ENCODE measurements at regions not wholly inside any gene's neighbourhood (a gene's known extent, or its start where the extent isn't known, plus 50 kb on each side); places are given as distances from the start of the nearest gene placed in this dataset.

DNA sequence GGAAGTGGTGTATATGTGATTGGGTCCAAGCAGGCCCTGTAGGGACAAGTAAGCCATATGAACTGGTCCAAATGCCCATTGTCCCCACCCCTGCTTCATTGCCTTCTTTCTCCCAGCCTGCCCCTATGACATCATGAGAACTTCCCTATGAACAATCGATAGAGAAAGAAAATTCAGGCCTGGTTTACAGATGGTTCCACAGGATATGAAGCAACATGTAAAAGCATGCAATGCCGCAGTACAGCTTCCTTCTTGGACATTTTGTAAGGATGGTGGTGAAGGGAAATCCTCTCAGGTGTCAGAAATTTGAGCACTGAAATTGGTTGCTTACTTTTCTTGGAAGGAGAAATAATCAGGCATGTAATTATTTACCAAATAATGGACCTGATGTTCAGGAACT lies 581.7 kb downstream of the MRPL39 start:
- no peak for DNase-seq (ENCODE audit: low read depth in 2 of 2)

DNA sequence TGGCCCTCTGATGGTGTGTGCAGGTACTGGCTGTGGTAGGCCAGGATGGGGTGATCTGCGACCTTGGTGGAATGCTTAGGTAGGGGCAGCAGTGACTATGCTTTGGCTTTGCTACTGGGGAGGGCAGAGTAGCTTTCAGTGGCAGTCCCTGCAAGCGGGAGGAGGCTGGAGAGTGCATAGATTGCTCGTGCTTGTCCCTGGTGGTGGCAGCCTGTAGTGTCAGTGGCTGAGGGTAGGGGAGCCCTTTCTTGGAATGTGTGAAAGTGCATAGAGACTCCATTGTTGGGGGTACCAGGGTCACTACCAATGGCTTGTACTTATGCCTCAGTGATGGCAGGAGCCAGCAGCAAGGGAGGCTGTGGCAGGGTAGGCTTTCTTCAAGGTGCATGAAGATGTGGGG lies 582.6 kb downstream of the MRPL39 start:
- no peak for DNase-seq (ENCODE audit: low read depth in 2 of 2)

DNA sequence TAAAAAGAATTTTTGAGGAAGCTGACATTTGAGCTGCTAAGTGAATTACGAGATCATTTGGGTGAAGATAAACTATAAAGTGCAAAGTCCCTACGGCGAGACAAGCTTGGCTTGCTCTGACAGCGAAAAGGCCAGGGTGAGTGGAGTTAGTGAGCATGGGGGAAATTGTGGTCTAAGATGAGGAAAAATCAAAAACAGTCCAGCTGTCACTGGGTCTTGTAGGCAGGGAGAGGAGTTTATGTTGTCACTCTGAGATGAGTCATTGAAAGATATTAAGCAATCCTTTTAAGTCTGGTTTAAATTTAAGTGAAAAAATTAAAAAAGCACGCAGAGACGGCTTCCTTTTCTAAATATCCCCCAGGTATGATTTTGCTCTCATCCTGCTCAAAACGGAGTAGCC lies 601.9 kb downstream of the MRPL39 start:
- no peak for DNase-seq (ENCODE audit: low read depth in 2 of 2)

DNA sequence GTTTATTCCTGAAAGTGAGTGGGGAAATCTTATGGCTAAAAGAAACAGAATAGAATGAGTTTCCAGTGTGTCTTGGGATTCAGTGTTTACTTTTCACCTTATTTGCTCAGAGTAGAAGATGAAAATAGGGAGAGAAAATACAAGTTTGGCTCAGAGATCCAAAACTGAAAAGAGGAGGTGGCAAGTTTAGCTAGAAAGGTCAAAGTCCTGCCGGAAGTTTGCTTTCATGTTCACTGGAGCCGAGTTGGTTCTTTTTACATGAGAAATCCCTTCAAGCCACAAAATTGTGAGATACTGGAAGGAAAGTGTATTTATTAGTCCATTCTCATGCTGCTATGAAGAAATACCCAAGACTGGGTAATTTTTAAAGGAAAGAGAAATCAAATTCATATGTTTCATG lies 604.6 kb downstream of the MRPL39 start:
- DNase-seq (ENCODE audit: low read depth in 2 of 2), result no peak

DNA sequence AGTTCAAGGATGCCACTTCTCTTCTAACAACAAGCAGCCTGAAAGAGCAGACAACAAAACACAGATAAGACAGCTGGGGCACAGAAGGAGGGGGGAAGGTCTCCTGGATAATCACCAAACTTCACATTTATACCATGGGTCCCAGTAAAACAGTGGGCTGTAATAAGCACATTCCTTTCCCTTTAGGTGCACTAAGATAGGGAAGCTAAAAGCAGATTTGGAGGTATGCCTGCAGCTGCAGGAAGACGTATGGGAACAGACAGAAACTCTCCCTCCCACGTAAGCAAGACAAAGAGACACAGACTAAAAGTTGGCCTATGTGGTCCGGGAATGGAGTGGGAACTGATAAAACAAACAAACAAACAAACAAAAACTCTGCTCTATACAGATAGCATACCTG lies 612.1 kb downstream of the MRPL39 start:
- no peak for DNase-seq (ENCODE audit: low read depth in 2 of 2)

DNA sequence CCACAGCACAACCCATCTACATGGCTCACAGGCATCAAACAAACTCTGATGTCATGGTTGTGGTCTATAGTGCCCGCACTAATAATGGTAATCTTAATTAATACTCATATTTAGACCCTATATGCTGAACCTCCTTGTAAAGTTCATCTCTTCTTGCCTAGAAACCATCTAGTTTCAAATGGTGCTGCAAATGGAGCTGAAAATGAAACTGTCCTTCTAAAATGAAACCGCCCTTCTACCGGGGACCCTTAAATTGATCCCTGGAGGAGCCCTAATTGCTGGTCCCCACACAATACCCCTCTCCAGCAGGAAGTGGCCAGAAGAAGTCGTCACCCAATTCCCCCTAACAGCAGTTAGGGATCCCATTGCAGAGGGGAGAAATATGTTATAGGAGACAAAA lies 612.6 kb downstream of the MRPL39 start:
- no peak for DNase-seq (ENCODE audit: low read depth in 2 of 2)

DNA sequence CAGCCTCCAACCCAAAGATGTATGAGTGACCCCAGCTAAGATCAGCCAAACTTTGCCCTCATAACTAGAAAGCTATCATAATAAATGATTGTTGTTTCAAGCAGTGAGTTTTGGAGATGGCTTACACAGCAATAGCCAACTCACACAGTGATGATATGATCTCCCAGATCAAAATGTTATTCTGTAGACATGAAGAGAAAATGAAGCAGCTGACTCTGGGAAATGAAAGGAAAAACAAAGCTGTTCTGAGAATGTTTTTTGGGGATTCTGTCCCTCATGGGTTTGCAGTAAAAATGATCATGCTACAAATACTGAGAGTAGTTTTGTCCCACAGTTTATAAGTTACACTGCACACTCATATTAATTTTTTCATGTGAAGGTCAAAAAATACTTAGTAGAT lies 617.8 kb downstream of the MRPL39 start:
- no peak for DNase-seq (ENCODE audit: low read depth in 2 of 2)

DNA sequence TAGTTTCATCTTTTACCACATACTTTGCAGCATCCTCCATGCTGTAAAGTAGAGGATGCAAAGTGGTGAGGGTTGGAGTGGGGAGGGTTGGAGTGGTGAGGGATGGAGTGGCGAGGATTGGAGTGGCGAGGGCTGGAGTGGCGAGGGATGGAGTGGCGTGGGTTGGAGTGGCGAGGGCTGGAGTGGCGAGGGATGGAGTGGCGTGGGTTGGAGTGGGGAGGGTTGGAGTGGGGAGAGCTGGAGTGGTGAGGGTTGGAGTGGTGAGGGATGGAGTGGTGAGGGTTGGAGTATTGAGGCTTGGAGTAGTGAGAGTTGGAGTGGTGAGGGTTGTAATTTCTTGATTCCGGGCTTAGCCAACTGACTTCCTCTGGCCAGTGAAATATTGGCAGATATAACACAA lies 618.3 kb downstream of the MRPL39 start:
- no peak for DNase-seq (ENCODE audit: low read depth in 2 of 2)

DNA sequence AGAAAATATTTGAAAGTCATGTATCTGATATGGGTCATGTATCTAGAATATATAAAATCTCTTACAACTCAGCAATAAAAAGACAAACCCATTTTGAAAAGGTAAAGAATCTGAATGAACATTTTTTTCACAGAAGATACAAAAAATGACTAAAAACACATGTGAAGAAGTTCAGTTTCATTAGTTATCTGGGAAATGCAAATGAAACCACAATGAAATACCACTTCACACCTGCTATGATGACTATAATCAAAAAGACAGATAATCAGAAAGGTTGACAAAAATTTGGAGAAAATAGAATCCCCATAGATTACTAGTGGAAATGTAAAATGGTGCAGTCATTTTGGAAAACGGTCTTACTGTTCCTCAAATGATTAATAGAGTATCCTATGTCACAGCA lies 631.0 kb downstream of the MRPL39 start:
- no peak for DNase-seq (ENCODE audit: low read depth in 2 of 2)

DNA sequence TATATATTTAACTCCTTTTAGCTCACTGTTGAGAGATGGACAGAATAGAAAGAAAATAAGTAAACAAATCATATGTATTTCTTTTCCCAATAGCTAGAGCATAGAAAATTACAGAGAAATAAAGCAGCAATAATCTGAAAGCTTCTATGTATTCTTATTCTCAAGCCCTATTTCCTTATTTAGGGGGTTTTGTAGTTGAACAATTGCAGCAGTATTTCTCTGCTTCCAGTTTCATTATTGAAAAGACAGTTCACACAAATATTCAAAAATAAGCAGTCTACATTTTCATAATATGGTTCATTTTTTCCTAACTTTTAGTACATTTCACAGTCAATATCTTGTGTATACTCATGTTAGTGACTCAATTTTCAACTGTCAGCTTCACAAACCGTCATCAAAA lies 638.2 kb downstream of the MRPL39 start:
- no peak for DNase-seq (ENCODE audit: low read depth in 2 of 2)

DNA sequence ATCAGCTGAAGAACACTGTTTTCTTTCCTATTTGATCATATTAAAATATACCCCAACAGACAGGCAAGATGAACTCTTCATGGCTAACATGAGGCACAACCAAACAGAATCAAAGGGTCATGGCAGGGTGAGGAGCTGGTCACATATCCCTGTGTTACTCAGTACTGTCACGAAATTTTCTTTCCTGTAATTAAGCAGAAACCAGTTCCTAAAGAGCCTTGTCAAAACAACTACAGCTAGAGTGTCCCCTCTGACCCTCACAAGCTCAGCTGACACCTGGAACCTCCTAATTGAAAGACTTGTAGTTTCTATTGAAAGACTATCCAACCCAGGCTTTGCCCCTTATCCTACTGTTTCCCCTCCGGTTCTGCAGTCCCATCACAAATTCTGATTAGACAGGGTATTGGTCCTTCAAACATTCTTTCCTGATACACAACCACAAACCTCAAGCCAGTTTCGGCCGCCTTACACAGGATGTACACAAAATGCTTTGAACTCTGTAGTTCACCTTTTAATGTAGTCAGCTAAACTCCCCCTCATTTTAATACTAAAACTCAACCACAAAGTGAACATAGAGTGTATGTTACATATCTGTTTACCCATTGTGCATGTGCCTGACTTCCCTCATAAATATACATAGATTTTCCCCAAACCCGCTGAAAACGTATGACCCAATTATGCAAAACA lies 651.9 kb downstream of the MRPL39 start:
- no peak for DNase-seq (ENCODE audit: low read depth in 2 of 2)

DNA sequence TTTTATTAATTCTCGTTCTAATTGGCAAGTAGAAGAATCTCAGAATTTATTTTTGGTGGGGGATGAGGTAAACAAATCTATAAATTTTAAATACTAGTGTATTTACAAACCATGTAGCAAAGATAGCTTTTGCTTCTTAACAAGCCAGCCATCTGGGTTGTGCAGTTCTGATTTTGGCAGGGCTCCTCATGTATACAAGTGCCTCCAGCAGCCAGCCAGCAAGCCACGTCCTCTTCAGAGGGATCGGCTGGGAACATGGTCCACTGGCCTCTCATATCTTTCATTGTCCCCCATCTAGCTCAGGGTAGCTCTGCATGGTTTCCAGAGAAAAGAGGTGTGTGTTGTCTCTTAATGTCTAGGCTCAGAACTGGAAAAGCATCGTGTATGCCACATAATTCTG lies 659.1 kb downstream of the MRPL39 start:
- no peak for DNase-seq (ENCODE audit: low read depth in 2 of 2)

DNA sequence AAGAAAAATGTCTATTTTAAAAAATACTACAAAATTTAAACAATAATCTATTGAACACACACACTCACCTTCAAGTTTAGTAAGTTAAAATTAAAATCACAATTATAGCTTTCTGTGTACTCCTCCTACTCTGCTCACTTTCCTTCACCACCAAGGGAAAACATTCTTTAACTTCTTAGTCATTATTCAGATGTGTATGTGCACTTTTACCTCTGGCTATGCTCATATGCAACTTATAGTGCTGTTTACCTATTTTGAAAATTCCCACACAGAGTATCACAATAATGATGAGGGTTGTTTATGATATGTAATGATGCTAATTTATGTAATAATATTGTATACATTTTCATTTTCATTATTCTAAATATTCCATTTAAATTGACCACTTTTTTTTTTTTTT lies 661.4 kb downstream of the MRPL39 start:
- DNase-seq (ENCODE audit: low read depth in 2 of 2), result no peak

DNA sequence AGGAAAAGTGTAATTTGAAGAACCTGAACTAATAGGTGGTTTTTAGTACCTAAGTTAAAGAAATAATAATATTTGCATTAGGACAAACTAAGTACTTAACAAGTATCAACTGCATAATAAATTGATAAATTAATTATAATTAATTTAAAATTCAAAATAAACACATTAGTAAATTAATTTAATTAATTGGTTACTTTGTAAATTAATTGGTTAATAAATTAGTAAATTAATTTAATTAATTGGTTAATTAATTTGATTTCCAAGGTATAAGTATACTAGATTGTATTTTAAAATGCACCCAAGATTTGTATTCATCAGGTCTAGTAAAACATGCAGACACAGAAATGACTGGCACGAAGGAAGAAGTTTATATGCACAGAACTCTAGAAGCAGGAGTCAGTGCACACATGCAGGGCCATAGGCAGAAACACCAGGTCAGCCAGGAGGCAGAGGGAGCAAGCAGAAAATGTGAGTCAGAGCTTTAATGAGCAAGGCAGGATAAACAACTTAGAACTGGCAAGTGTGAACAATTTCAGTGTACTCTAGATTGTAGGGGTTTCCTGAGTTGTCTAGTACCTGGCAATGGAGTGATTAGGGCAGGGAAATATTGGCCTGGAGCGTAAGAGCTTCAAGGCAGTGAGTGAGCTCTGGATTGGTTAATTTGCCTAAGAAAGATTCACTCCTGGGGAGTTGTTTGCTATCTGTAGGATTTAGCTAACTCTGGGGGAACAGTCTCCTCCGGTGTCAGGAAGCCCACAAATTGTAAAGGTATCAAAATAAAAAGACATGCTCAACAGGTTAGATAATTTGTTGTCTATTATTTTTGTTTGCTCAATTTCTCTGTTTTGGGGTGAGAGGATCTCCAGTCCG lies 665.7 kb downstream of the MRPL39 start:
- no peak for DNase-seq (ENCODE audit: low read depth in 2 of 2)

DNA sequence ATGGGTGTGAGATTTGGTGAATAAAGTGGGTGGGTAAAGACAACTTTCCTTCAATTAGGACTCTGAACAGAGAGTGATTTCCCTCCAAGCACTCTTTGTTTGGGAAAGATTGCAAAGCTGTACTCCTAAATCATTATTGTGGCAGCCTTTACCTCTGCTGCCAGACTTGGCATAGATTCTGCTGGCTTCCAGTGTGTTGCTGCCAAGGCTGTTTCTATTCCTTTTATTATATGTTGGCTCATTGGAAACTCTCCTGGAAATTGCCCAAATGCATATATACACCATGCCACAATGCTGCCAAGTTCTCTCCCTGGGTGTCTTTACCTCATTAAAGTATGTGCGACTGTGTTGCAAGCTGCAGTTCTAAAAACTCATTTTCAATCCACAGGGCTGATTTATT lies 668.0 kb downstream of the MRPL39 start:
- DNase-seq (ENCODE audit: low read depth in 2 of 2), result no peak

DNA sequence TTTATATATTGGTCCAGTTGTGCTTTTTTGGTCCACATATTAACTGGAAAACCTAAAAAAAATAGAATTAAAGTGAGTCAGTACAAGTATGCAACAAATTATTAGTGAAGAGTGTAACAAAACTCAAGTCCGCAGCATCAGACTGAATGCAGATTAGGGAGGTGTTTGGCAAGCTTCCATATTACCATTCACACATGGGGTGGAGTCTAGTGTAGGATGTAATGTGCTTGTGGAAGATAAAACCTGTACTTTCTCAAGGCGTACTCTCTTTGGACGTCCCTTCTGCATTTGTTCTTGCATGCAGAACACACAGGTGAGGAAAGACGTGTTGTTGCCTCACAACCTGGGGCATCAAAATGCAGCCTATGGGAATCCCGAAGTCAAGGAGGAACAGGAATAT lies 668.7 kb downstream of the MRPL39 start:
- no peak for DNase-seq (ENCODE audit: low read depth in 2 of 2)

DNA sequence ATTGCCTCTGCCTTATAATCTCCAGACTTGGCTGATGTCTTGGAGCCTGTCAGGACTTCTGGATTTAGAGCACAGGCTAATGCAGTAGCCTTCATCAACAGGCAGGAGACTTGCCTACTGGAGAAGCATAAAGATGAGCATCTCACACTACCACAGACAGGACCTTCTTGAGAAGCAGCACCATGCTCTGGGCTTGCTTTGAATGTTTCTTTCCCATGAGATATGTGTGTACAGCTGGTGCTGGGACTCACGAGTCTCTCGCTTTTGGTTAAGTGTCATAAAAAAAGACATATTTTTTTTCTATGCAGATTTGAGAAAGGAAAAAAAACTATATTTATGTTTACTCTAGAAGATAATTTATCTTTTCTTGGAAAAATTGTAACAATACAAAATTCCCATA lies 671.3 kb downstream of the MRPL39 start:
- no peak for DNase-seq (ENCODE audit: low read depth in 2 of 2)

DNA sequence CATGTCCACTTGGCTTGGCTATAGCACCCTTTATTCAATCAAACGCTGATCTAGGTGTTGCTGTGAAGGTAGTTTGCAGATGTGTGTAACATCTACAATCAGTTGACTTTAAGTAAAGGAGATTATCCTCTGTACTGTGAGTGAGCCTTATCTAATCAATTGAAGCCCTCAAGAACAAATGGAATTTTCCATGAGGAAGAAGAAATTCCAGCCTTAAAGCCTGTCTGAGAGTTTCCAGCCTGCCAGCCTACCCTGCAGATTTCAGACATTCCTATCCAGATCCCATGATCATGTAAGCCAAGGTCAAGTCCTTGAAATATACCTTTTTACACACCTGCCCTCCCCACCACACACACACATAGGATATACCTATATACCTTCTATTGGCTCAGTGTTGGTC lies 696.7 kb downstream of the MRPL39 start:
- DNase-seq (ENCODE audit: low read depth in 2 of 2), result no peak

DNA sequence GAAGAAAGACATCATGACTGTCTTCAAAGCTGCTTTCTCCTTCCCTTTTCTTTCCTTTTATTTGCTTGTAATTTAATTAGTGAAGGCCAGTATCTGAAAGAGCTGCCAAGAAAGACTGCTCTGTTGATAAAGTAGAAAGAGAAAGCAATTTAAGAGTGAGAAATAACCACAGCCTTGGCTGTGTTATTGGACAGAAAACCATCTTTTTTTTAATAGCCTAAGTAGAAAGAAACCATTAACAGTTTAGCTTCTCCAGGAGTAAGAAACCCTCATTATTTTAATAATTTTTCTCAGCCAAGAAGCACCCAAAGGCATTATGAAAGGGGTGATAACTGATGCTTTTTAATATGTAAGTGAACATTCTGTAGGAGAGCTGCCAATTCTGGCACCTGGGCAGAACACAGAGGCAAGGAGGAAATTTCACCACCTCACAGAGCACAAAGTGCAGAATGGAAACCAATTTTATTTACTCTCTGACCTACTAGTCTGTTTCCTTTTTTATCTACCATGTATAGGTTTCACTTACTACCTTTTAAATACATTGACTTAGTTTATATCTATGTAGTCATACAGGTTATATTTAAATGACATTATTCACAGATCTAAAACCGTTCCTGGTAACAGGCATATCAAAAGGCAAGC lies 703.2 kb downstream of the MRPL39 start:
- no peak for DNase-seq (ENCODE audit: low read depth in 2 of 2)

DNA sequence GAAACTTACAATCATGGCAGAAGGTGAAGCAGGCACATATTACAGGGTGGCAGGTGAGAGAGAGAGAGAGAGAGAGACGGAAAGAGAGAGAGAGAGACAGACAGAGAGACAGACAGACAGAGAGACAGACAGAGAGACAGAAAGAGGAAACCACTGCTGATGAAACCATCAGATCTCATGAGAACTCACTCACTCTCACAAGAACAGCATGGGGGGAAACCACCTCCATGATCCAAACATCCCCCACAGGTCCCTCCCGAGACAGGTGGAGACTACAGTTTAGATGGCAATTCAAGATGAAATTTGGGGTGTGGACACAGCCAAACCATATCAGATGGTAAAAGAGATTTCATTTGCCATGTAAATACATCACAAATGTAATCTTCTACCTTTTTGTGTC lies 708.1 kb downstream of the MRPL39 start:
- DNase-seq (ENCODE audit: low read depth in 2 of 2), result no peak

DNA sequence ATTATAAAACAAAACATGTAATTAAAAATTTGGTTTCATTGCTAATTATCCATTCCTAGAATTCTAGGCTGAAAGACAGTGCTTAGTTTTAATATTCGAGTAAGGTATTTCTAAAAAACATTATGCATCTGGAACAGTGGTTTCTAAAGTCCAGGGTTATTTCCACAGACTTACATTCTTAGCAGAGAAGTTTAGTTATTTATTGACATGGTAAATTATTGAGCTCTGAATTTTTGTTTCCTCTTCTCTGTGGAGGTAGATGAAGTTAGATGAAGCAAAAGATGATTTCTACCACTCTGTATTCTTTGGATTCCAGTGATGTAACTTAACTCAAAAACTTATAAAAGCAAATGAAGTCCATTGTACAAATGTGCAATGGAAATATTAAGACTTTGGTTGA lies 709.4 kb downstream of the MRPL39 start:
- DNase-seq (ENCODE audit: low read depth in 2 of 2), result no peak

DNA sequence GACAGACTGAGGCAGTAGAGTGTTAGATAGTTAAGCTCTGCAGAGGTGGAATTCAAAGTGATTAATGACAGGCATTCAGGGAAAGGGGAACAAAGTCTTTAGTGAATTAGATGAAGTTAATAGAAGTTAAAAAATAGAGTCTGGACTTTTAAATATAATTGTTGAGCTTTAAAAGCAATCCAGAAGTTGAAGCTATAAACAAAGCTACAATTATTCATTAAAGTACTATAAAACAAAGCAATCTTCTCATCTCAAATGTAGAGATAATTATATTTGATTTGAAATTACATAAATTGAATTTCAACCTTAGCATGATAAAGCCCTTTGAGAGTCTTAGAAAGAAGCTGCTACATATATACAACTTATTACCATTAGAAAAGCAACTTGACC lies 710.6 kb downstream of the MRPL39 start:
- DNase-seq (ENCODE audit: low read depth in 2 of 2), result no peak

Data from stimulated activated CD4-positive, alpha-beta T cell treated with anti-CD3 and anti-CD28 coated beads, Interleukin-12 subunit alpha, Interleukin-12 subunit beta, amount 100 ng/mL, for 24 hours (primary cell).